ENCODE measurements at regions not wholly inside any gene's neighbourhood (a gene's known extent, or its start where the extent isn't known, plus 50 kb on each side); places are given as distances from the start of the nearest gene placed in this dataset.

- H3K4me1 ChIP-seq, result no peaks in the 10 kb centered on the region
- no peak overlapping the region for H3K27ac ChIP-seq
- in situ Hi-C loops (cut with MboI; ENCODE audit: low sequenced_read_pairs in 4 of 4), result no loop called here
- DNase-seq, result no peak
- no peak for ATAC-seq
- intact Hi-C loops (cut with DNase I; ENCODE audit: low total_unique reads), result no loop called here
- H3K27me3 ChIP-seq, result no peaks in the 10 kb centered on the region
- no peak overlapping the region for H3K4me3 ChIP-seq
- no peaks in the 10 kb centered on the region for H3K36me3 ChIP-seq
- TF ChIP-seq, protein P1, sequence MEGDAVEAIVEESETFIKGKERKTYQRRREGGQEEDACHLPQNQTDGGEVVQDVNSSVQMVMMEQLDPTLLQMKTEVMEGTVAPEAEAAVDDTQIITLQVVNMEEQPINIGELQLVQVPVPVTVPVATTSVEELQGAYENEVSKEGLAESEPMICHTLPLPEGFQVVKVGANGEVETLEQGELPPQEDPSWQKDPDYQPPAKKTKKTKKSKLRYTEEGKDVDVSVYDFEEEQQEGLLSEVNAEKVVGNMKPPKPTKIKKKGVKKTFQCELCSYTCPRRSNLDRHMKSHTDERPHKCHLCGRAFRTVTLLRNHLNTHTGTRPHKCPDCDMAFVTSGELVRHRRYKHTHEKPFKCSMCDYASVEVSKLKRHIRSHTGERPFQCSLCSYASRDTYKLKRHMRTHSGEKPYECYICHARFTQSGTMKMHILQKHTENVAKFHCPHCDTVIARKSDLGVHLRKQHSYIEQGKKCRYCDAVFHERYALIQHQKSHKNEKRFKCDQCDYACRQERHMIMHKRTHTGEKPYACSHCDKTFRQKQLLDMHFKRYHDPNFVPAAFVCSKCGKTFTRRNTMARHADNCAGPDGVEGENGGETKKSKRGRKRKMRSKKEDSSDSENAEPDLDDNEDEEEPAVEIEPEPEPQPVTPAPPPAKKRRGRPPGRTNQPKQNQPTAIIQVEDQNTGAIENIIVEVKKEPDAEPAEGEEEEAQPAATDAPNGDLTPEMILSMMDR (IDR thresholded peaks at IDR 0.05 in 4 of 5, conservative IDR thresholded peaks at IDR 0.05 in 1 of 5), result no peak
- no peak for TF ChIP-seq POLR2A (IDR thresholded peaks at IDR 0.05)
- no peaks in the 10 kb centered on the region for H3K9me3 ChIP-seq
Observed at GRCh38 chr5:26014206-26014605, 1024.2 kb downstream of the CDH9 start.

- no peak overlapping the region for H3K4me3 ChIP-seq
- H3K27me3 ChIP-seq, result no peaks in the 10 kb centered on the region
- in situ Hi-C loops (cut with MboI; ENCODE audit: low sequenced_read_pairs in 4 of 4) (no loop called here), intact Hi-C loops (cut with DNase I; ENCODE audit: low total_unique reads) (no loop called here)
- DNase-seq, result no peak
- TF ChIP-seq, protein P1 (IDR thresholded peaks at IDR 0.05 in 4 of 5, conservative IDR thresholded peaks at IDR 0.05 in 1 of 5), result no peak
- TF ChIP-seq POLR2A (IDR thresholded peaks at IDR 0.05), result no peak
- ATAC-seq, result no peak
- H3K9me3 ChIP-seq, result no peaks in the 10 kb centered on the region
- H3K27ac ChIP-seq, result no peak overlapping the region
- no peaks in the 10 kb centered on the region for H3K4me1 ChIP-seq
- H3K36me3 ChIP-seq, result no peaks in the 10 kb centered on the region
Observed at GRCh38 chr5:26012078-26012477, 1026.3 kb downstream of the CDH9 start.

DNA sequence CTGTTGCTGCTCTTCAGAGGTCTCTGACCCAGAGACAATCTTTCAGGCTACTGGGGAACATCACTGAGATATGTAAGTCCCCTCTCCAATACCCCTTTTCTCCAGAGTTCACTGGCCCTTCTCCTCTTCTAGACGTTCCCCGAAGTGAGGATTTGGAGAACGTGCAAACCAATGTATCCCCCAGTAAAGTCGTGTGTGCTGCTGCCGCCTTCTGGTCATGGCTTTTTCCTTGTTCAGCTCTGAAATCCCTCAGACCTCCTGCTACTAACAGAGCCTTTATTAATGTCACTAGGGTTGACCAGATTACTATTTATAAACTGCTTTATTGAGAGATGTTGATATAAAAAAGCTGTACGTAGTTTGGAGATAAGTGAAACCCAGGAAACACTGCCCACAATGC is 1028.6 kb downstream of the CDH9 start:
- Histone ChIP-seq H3K4me1 (no peaks in the 10 kb centered on the region), H3K9me3 (no peaks in the 10 kb centered on the region), H3K36me3 (no peaks in the 10 kb centered on the region), H3K27me3 (no peaks in the 10 kb centered on the region), H3K27ac (no peak overlapping the region), H3K4me3 (no peak overlapping the region)
- TF ChIP-seq, protein P1 (IDR thresholded peaks at IDR 0.05 in 4 of 5, conservative IDR thresholded peaks at IDR 0.05 in 1 of 5), result no peak
- TF ChIP-seq POLR2A (IDR thresholded peaks at IDR 0.05), result no peak
- in situ Hi-C loops (cut with MboI; ENCODE audit: low sequenced_read_pairs in 4 of 4) (no loop called here), intact Hi-C loops (cut with DNase I; ENCODE audit: low total_unique reads) (no loop called here)
- ATAC-seq (no peak), DNase-seq (no peak)

DNA sequence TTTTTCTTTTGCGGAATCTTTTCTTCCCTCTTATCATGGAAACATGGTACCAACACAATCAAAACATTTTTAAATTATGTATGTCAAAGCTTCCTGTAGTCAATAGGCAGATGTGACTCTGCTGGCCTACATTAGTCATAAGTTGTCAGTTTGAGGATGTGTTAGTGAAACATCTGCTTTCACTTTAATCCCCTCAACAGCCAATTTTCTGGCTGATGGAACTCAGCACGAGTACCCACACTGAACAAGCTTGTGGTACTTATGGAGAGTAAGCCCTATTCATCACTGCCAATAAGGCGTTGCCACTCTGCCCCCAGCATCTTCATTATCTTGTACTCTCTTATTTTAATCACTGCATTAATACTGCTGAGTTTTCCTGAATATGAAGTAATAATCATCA is 1034.4 kb downstream of the CDH9 start:
- Histone ChIP-seq H3K9me3 (no peaks in the 10 kb centered on the region), H3K27ac (no peak overlapping the region), H3K36me3 (no peaks in the 10 kb centered on the region), H3K4me1 (no peaks in the 10 kb centered on the region), H3K4me3 (no peak overlapping the region), H3K27me3 (no peaks in the 10 kb centered on the region)
- in situ Hi-C loops (cut with MboI; ENCODE audit: low sequenced_read_pairs in 4 of 4), result no loop called here
- ATAC-seq (no peak), DNase-seq (no peak)
- intact Hi-C loops (cut with DNase I; ENCODE audit: low total_unique reads), result no loop called here
- TF ChIP-seq POLR2A (IDR thresholded peaks at IDR 0.05), result no peak
- TF ChIP-seq, protein P1 (IDR thresholded peaks at IDR 0.05 in 4 of 5, conservative IDR thresholded peaks at IDR 0.05 in 1 of 5), result no peak

- H3K9me3 ChIP-seq, result no peaks in the 10 kb centered on the region
- no peaks in the 10 kb centered on the region for H3K4me1 ChIP-seq
- H3K27me3 ChIP-seq, result no peaks in the 10 kb centered on the region
- TF ChIP-seq POLR2A (IDR thresholded peaks at IDR 0.05), result no peak
- TF ChIP-seq, protein P1 (IDR thresholded peaks at IDR 0.05 in 4 of 5, conservative IDR thresholded peaks at IDR 0.05 in 1 of 5), result no peak
- ATAC-seq, result no peak
- in situ Hi-C loops (cut with MboI; ENCODE audit: low sequenced_read_pairs in 4 of 4), result no loop called here
- H3K27ac ChIP-seq, result no peak overlapping the region
- no peaks in the 10 kb centered on the region for H3K36me3 ChIP-seq
- H3K4me3 ChIP-seq, result no peak overlapping the region
- intact Hi-C loops (cut with DNase I; ENCODE audit: low total_unique reads), result no loop called here
- no peak for DNase-seq
Observed at GRCh38 chr5:25995209-25995608, 1043.2 kb downstream of the CDH9 start.

Data from gastrocnemius medialis (tissue), 4 donors.